ENCODE measurements at regions not wholly inside any gene's neighbourhood (a gene's known extent, or its start where the extent isn't known, plus 50 kb on each side); places are given as distances from the start of the nearest gene placed in this dataset.
"Not testable (repeated sequence)": the region's sequence is repeated elsewhere in the genome, so short reads cannot be mapped to it uniquely, and the experiment has no call there.

DNA sequence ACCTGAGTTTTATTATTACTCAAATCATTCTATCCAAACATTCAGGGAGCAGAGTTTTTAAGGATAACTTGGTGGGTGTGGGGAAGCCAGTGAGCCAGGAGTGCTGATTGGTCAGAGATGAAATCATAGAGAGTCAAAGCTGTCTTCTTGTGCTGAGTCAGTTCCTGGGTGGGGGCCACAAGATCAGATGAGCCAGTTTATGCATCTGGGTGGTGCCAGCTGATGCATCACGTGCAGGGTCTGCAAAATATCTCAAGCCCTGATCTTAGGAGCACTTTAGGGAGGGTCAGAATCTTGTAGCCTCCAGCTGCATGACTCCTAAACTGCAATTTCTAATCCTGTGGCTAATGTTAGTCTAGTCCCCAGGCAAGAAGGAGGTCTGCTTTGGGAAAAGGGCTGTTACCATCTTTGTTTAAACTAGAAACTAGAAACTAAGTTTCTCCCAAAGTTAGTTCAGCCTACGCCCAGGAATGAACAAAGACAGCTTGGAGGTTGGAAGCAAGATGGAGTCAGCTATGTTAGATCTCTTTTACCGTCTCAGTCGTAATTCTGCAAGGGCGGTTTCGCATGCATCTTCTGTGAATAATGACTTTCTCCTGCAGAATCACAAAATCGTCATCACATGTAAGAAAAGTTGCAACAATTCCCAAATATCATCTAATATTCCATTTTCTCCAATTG is 97.5 kb downstream of the ZNF664 start:
- not testable (repeated sequence) for DNase-seq (ENCODE audit: low read depth in 2 of 2)

DNA sequence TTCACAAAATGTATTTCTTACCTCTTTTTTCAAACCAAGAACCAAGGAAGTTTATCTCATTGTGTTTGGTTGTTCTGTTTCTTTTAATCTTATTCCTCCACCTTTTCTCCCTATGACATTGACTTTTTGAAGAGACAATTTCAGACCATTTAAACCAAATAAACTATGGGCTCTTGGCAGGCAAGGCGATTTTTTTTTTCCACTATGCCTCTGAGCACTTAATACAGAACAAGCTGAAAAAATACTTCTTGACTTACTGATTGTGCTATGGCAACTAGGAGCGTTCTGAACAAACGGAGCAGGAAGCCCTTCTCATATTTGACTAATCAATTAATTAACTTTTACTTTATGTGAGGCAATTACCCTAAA is 98.0 kb downstream of the ZNF664 start:
- no peak for DNase-seq (ENCODE audit: low read depth in 2 of 2)

DNA sequence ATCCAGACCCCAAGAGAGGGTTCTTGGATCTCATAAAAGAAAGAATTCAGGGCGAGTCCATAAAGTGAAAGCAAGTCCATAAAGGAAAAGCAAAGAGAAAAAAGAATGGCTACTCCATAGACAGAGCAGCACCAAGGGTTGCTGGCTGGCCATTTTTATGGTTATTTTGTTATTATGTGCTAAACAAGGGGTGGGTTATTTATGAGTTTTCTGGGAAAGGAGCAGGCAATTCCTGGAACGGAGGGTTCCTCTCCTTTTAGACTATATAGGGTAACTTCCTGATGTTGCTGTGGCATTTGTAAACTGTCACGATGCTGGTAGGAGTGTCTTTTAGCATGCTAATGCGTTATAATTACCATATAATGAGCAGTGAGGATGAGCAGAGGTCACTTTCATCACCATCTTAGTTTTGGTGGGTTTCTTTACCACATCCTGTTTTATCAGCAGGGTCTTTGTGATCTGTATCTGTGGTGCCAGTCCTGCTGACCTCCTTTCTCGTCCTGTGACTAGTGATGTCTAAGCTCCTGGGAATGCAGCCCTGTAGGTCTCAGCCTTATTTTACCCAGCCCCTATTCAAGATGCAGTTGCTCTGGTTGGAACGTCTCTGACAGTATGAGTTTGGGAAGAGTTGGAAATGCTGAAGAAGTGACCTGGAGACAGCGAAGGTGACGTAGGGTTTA is 100.5 kb downstream of the ZNF664 start:
- DNase-seq (ENCODE audit: low read depth in 2 of 2) = no peak

DNA sequence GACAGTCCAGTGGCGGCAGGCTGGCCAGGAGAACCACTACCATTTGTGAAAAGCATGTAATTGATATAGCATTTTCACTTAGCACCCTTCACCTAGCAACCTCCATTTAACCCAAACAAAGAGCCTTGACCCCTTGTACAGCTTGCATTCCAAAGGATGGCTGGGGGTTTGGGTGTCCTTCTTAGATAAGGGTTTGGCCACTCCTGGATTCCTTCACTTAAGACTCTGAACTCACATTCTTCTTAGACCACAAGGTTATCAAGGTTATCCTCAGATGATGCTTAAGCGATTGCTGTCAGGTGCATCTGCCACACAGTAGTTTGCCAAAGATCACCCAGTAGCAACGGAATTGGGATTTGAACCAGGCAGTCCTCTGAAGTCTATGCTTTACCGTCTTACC is 102.8 kb downstream of the ZNF664 start:
- no peak for DNase-seq (ENCODE audit: low read depth in 2 of 2)

DNA sequence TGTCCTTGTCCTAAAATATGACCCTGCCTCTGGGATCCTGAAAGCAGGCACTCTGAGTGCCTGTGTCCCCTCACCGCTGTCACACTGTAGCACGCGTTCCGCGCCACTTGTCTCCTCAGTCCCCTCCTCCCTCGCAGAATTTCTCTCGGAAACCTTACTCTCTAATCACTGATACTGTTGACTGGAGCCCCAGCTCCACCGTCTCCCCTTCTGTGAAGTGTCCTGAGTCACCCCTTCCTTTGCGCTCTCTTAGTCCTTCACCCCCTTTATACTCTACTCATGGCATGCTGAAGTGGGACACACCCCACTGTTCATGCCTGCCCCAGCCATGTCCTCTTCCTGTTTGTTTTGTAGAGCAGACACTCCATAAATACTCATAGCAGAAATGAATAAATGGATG is 104.7 kb downstream of the ZNF664 start:
- DNase-seq (ENCODE audit: low read depth in 2 of 2) = no peak

DNA sequence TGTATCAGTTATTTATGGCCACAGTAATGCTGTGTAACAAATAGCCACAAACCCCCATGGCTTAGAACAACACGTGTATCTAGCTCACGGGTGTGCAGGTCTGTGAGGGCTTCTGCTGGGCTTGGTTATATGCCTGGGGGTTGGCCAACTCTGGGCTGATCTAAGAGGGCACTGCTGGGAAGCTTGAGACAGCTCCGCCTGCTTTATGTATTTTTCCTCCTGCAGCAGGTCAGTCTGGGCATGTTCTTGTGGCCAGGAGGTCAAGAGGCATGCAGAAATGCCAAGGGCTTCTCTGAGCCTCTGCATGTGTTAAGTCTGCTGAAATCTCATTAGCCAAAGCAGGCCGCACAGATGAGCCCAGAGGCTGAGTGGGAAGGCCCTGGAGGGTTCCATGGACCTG is 105.8 kb downstream of the ZNF664 start:
- no peak for DNase-seq (ENCODE audit: low read depth in 2 of 2)

DNA sequence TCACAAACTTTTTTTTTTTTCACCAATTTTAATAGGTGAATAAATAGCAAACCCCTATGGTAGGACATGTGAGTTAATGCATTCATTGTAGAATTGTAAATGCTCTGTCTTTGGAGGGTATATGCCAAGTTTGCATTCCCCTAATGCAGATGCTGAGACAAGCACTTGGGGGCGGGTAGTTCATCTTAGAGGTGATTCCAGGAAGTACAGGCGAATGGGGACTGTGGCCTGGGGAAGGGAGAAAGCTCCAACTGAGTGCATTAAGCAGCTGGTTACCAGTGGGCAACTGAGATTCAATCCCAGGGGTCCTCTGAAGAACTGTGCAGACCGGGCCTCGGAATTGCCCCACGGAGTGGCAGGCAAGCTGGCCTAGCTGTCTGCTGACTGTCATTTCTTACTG is 107.6 kb downstream of the ZNF664 start:
- DNase-seq (ENCODE audit: low read depth in 2 of 2) = no peak

DNA sequence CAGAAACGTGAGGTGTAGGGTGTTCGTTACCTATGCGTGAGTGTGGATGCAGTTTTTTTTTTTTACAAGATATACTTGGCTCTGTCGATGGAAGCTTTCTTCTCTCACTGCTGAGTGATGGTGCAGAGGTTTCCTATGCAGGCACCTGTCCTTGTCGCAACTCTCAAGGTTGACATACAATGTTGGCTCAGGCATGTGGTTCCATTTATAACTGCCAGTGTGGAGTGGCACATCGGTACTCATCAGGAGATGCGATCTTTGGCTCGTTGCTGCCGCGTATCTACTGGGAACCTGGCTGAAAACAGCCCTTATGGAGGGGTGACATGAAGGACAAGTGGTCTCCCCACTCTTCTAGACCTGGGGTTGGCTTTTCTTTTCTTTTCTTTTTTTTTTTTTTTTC is 109.0 kb downstream of the ZNF664 start:
- DNase-seq (ENCODE audit: low read depth in 2 of 2) = no peak

DNA sequence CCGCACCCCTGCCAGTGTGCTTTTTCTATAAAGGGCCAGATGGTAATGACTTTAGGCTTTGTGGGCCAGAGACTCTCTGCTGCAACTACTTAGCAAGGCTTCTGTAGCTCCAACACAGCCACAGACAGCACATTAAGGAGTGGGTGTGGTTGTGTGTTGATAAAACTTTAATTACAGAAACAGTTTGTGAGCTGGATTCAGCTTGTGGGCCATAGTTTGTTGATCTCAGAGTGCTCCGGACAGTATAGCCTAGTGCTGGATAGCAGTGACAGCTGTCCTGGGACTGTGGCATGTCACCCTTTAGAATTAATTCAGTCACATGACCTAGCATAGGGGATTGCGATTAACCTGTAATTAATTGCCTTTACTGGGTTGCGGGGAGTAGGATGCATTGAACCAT is 109.7 kb downstream of the ZNF664 start:
- DNase-seq (ENCODE audit: low read depth in 2 of 2) = no peak

DNA sequence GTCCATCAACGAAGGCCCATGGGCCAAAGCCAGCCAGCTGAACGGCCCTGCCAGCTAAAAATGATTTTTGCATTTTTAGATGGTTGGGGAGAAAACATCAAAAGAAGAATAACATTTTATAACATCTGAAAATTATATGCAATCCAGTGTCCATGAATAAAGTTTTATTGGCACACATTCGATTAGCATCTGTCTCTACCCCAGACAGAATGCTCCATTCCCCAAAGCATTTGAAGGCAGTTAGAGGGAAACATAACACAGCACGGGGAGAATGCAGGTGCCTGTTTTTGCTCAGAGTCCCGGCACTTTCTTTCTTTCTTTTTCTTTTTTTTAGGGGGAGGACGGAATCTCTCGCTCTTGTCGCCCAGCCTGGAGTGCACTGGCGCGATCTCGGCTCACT is 110.7 kb downstream of the ZNF664 start:
- DNase-seq (ENCODE audit: low read depth in 2 of 2) = no peak

DNA sequence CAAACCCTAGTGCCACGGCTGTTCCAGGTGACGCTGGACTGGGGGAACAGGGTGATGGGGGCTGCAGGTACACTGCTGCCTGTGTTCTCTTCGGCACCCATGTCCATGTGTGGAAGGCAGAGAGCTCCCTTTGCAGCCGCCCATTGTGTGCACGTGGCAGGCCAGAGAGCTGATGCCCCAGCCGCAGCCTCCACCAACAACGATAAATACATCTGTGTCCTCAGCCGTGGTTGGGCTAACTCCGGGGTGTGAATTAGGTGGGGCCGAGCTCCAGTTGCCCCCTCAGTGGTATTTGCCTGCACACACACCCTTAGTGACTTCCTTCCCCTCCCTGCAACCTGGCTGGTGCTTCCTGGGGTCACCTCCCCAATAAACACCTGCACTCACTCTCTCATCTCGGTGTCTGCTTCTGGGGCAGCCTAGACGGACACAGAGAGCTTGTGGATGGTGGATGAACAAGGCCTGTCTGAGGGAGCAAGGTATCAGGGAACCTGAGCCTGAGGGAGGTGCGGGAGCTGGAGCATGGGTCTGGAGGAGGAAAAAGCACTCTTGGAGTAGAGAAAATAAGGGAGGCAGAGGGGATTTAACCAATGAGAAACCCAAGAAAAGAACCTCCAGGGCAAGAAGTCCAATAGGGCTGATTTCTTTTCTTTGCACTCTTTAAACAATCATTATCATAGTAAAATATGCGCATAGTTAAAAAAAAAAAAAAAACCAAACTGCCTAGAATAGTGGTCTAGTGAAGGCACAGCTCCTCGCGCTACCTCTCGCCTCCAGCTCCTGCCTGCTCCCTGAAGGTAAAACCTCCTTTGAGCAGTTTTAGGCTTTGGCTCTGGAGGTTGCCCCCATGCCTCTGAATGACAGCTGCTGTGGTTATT is 112.6 kb downstream of the ZNF664 start:
- DNase-seq (ENCODE audit: low read depth in 2 of 2) = no peak

DNA sequence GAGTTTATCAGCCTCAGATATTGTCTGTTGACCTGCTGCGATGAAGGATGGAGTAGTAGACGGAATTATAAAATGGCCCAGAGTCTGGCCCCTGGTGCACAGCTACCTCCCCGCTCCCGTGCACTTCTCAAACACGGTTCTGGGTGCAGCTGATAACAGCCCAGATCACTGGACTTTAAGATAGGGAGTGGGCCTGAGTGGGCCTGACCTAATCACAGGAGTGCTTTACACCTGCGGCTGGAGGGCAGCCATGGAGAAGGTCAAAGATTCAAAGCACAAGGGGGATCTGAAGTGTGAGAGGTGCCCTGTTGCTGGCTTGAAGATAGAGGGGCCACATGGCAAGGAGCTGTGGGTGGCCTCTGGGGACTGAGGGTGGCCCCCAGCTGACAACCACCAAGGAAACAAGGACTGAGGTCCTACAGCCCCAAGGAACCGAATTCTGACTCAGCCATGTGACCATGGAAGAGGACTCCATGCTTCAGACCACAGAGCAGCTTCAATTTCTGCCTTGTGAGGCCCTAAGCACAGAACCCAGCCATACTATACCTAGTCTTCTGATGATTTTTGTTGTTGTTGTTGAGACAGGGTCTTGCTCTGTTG is 113.4 kb downstream of the ZNF664 start:
- no peak for DNase-seq (ENCODE audit: low read depth in 2 of 2)

DNA sequence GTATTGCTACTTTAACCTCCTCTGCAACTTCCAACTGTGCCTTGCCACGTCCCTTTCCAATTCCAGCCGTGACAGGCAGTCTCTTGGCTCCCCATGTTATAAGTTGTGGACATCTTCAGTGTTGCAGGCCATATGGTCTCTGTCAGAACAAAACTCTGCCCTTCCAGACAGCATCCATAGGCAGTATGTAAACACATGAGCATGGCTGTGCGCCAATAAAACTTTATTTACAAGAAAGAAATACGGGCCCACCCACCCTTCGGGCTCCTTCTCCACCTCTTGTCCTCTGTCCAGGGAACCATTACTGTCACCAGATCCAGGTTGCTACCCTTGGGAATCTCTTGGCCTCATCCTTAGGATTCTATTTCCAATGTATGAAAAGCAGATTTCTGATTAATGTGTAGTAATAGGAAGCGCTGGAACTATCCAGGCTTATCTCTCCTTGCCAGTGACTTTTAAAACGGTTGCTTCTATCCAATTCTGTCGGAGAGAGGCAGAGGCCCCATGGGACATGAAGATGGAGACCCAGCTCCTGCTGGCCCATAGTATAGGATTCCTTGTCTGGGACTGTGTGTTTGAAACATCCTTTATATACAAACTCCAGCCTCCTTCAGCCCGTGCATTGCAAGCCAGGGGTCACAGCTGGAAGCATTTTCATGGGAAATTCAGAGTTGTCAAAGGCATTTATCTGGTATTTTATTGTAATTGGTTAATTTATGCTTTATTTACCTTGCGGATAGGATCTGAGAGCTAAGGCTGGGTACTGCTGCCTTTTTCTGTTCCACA is 114.4 kb downstream of the ZNF664 start:
- DNase-seq (ENCODE audit: low read depth in 2 of 2) = no peak

DNA sequence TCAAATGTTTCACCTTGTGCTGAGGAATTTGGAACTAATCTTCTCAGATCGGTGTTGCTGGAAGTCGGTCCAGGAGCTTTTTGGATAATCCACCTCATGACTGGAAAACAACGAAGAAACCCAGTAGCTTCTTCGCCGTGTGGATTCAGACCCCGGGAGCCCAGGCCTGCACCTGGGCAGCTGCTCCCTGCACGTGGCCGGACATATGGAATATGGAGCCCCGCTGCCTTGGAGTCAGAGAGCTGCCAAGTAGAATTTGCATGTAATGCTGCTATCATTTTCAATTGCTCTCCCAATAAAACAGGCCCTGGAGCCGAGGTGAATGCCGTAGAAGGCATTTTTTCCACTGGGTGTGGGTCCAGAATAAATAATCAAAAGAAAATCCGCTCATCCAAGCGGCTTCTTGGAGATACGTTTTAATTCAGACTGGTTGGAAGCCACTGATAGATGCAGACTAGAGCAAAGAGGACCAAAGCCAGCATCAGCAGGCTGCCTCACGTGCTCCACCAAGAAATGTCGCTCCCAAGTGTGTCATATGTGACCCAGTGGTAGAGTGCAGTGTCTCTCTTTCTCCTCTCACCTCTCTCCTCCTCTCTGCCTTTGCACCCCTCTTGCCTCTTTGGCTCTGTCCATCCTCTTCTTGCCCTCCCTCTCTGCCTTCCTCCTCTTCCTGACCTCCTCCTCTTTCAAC is 115.3 kb downstream of the ZNF664 start:
- DNase-seq (ENCODE audit: low read depth in 2 of 2) = no peak

DNA sequence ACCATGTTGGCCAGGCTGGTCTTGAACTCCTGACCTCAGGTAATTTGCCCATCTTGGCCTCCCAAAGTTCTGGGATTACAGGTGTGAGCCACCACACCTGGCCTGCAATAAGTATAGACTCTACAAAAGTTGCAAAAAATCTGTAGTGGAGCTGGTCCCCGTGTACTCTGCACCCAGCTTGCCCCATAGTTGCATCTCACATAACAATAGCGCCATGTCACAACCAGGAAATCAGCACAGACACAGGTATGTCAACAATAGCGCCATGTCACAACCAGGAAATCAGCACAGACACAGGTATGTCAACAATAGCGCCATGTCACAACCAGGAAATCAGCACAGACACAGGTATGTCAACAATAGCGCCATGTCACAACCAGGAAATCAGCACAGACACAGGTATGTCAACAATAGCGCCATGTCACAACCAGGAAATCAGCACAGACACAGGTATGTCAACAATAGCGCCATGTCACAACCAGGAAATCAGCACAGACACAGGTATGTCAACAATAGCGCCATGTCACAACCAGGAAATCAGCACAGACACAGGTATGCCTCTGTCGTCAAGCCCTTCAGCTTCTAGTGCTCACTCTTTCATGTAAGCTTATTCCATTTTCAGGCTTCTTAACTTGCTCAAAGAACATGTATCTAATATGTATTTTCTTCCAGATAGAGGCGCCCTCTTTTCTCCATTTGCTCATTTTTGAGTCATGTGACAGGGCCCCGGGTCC is 116.3 kb downstream of the ZNF664 start:
- not testable (repeated sequence) for DNase-seq (ENCODE audit: low read depth in 2 of 2)

DNA sequence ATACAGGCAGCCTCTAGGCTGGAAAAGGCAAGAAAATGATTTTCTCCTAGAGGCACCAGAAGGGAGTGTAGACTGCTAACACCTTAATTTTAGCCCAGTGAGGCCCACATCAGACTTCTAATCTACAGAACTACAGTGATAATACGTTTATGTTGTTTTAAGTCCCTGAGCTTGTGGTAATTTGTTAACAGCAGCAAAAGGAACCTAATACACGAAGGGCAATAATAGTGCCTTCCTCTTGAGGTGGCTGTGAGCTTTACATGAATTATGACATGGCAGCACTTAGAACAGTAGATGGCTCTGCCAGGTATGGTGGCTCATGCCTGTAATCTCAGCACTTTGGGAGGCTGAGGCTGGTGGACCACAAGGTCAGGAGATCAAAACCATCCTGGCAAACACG is 118.8 kb downstream of the ZNF664 start:
- DNase-seq (ENCODE audit: low read depth in 2 of 2) = no peak

DNA sequence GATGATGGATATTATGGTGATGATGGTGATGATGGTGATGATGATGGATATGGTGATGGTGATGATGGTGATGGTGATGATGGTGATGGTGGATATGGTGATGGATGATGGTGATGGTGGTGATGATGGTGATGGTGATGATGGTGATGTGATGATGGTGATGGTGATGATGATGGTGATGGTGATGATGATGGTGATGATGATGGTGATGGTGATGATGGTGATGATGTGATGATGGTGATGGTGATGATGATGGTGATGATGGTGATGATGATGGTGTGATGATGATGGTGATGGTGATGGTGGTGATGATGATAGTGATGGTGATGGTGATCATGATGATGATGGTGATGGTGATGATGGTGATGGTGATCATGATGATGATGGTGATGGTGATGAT is 119.5 kb downstream of the ZNF664 start:
- not testable (repeated sequence) for DNase-seq (ENCODE audit: low read depth in 2 of 2)

DNA sequence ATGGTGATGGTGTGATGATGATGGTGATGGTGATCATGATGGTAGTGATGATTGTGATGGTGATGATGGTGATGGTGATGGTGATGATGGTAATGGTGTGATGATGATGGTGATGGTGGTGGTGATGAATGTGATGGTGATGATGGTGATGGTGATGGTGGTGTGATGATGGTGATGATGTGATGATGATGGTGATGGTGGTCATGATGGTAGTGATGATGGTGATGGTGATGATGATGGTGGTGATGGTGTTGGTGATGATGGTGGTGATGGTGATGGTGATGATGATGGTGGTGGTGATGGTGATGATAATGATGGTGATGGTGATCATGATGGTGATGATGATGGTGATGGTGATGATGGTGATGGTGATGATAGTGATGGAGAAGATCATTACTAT is 120.3 kb downstream of the ZNF664 start:
- DNase-seq (ENCODE audit: low read depth in 2 of 2) = no peak

DNA sequence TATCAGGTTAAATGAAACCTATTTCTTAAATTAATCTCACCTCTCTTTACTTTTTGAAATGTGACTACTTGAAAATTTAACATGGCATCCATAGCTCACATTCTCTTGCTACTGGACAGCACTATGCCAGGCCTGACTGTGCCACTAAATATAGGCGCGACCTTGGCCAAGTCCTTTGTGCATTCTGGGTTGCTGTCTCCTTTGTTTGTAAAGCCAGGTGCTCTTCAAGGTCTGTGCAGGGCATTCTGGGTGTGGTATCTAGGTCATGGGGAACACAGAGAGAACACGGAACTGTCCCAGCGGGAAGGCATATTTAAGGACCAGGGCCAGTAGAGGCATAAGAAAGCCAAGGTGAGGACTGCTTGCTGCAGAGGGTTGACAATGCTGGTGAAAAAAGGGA is 121.2 kb downstream of the ZNF664 start:
- no peak for DNase-seq (ENCODE audit: low read depth in 2 of 2)

DNA sequence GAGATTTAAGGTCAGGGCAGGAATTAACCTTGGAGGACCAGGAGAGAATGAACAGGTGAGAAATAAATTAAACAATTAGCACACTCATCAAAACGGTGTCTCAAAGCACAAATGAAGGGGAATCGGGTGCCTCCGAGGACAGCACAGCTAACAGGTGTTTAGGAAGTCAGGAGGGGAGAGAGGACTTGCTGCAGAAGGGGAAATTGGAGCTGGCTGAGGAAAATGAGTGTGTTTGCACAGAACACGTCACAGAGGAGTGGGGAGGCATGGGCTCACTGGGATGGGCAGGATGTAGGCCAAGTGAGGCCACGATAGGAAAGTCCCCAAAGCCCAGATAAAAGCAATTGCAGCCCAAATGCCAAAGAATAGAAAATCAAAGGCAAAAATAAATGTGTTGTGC is 121.7 kb downstream of the ZNF664 start:
- no peak for DNase-seq (ENCODE audit: low read depth in 2 of 2)
